ENCODE measurements at regions not wholly inside any gene's neighbourhood (a gene's known extent, or its start where the extent isn't known, plus 50 kb on each side); places are given as distances from the start of the nearest gene placed in this dataset.
"Not testable (repeated sequence)": the region's sequence is repeated elsewhere in the genome, so short reads cannot be mapped to it uniquely, and the experiment has no call there.

GRCh38 chr17:77635785-77636184 lies 322.7 kb upstream of the TNRC6C start:
- DNase-seq; intact Hi-C loops (cut with DNase I): not testable (repeated sequence)

- no peak for DNase-seq
- intact Hi-C loops (cut with DNase I) = no loop called here
Observed at GRCh38 chr17:77636835-77637817, 321.4 kb upstream of the TNRC6C start.

- intact Hi-C loops (cut with DNase I) = no loop called here
- peak in 3 of 10 donors; percentile 19 to 70 (median 20) for DNase-seq
Observed at GRCh38 chr17:77637818-77638575, 320.5 kb upstream of the TNRC6C start.

GRCh38 chr17:77640252-77640651 lies 318.3 kb upstream of the TNRC6C start:
- DNase-seq = no peak
- intact Hi-C loops (cut with DNase I) = no loop called here

- no peak for DNase-seq
- intact Hi-C loops (cut with DNase I) = no loop called here
Observed at GRCh38 chr17:77640916-77641605, 317.4 kb upstream of the TNRC6C start.

- DNase-seq = no peak
- intact Hi-C loops (cut with DNase I) = no loop called here
Observed at GRCh38 chr17:77641718-77642117, 316.8 kb upstream of the TNRC6C start.

GRCh38 chr17:77644181-77645071 lies 314.1 kb upstream of the TNRC6C start:
- intact Hi-C loops (cut with DNase I) = no loop called here
- no peak for DNase-seq

- intact Hi-C loops (cut with DNase I) = no loop called here
- no peak for DNase-seq
Observed at GRCh38 chr17:77645072-77646045, 313.1 kb upstream of the TNRC6C start.

- intact Hi-C loops (cut with DNase I) = no loop called here
- DNase-seq = no peak
Observed at GRCh38 chr17:77646046-77646430, 312.5 kb upstream of the TNRC6C start.

GRCh38 chr17:77647531-77647930 lies 311.0 kb upstream of the TNRC6C start:
- intact Hi-C loops (cut with DNase I) = no loop called here
- no peak for DNase-seq

- intact Hi-C loops (cut with DNase I) = no loop called here
- DNase-seq = peak in 1 of 10 donors; percentile 32
Observed at GRCh38 chr17:77649717-77650211, 308.7 kb upstream of the TNRC6C start.

- peak in 1 of 10 donors; percentile 31 for DNase-seq
Observed at GRCh38 chr17:77651988-77652387, 306.5 kb upstream of the TNRC6C start.

GRCh38 chr17:77654296-77654695 lies 304.2 kb upstream of the TNRC6C start:
- peak in 1 of 10 donors; percentile 36 for DNase-seq
- intact Hi-C loops (cut with DNase I) = no loop called here

More at GRCh38 chr17:77651988-77652387, 306.5 kb upstream of the TNRC6C start:
- intact Hi-C loops (cut with DNase I) = no loop called here

- peak in 1 of 10 donors; percentile 29 for DNase-seq
Observed at GRCh38 chr17:77654850-77655249, 303.7 kb upstream of the TNRC6C start.

GRCh38 chr17:77656054-77656453 lies 302.4 kb upstream of the TNRC6C start:
- intact Hi-C loops (cut with DNase I) = no loop called here
- peak in 1 of 10 donors; percentile 67 for DNase-seq

More at GRCh38 chr17:77654850-77655249, 303.7 kb upstream of the TNRC6C start:
- intact Hi-C loops (cut with DNase I) = no loop called here

- intact Hi-C loops (cut with DNase I) = no loop called here
- DNase-seq = peak in 1 of 10 donors; percentile 69
Observed at GRCh38 chr17:77657839-77658238, 300.7 kb upstream of the TNRC6C start.

- intact Hi-C loops (cut with DNase I) = no loop called here
- DNase-seq = peak in 1 of 10 donors; percentile 37
Observed at GRCh38 chr17:77660524-77660923, 298.0 kb upstream of the TNRC6C start.

- peak in 1 of 10 donors; percentile 18 for DNase-seq
- intact Hi-C loops (cut with DNase I) = no loop called here
Observed at GRCh38 chr17:77662833-77663232, 295.7 kb upstream of the TNRC6C start.
